ENCODE measurements at regions not wholly inside any gene's neighbourhood (a gene's known extent, or its start where the extent isn't known, plus 50 kb on each side); places are given as distances from the start of the nearest gene placed in this dataset.
"Not testable (repeated sequence)": the region's sequence is repeated elsewhere in the genome, so short reads cannot be mapped to it uniquely, and the experiment has no call there.

DNA sequence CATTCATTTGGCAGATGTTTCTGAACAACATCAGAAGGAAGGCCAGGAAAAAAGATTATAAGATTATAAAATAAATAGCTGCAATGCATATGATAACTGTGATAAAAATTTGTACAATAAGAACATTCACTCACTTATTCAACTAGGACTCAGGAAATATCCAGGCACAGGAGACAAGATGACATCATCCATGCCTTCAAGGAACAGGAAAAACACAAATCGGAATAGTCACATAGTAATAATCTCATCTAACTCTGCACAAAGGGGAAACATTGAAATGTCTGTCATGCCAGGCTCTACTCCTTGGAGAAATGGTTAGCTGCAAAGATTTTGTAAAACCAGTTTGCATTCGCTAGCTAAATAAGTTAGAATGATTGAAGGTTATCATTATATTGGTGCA, 233.5 kb upstream of the AGTR1 start:
- CTCF ChIA-PET = no interaction called here
- Mint-ChIP-seq H3K4me1 (no peaks in the 10 kb centered on the region), H3K27ac (no peak overlapping the region), H3K27me3 (no peaks in the 10 kb centered on the region), H3K9me3 (ENCODE audit: low read depth) (no peaks in the 10 kb centered on the region), H3K4me3 (no peak overlapping the region), H3K36me3 (ENCODE audit: low read depth) (no peaks in the 10 kb centered on the region)
- POLR2A ChIA-PET = no interaction called here
- intact Hi-C loops (cut with DNase I, micrococcal nuclease) = no loop called here
- ATAC-seq (no peak), DNase-seq (no peak)

GRCh38 chr3:148466143-148466542, 231.6 kb upstream of the AGTR1 start:
- DNase-seq = no peak
- Mint-ChIP-seq H3K4me1 (no peaks in the 10 kb centered on the region), H3K27me3 (no peaks in the 10 kb centered on the region), H3K9me3 (ENCODE audit: low read depth) (no peaks in the 10 kb centered on the region), H3K27ac (no peak overlapping the region), H3K36me3 (ENCODE audit: low read depth) (no peaks in the 10 kb centered on the region), H3K4me3 (no peak overlapping the region)
- ChIA-PET POLR2A (no interaction called here), CTCF (interaction anchor here (0.6 kb wide), 1 partner anchor 138 kb away, joined by 3 read pairs; no protein-coding TSS in a partner anchor)
- no peak for ATAC-seq
- intact Hi-C loops (cut with DNase I, micrococcal nuclease) = no loop called here

DNA sequence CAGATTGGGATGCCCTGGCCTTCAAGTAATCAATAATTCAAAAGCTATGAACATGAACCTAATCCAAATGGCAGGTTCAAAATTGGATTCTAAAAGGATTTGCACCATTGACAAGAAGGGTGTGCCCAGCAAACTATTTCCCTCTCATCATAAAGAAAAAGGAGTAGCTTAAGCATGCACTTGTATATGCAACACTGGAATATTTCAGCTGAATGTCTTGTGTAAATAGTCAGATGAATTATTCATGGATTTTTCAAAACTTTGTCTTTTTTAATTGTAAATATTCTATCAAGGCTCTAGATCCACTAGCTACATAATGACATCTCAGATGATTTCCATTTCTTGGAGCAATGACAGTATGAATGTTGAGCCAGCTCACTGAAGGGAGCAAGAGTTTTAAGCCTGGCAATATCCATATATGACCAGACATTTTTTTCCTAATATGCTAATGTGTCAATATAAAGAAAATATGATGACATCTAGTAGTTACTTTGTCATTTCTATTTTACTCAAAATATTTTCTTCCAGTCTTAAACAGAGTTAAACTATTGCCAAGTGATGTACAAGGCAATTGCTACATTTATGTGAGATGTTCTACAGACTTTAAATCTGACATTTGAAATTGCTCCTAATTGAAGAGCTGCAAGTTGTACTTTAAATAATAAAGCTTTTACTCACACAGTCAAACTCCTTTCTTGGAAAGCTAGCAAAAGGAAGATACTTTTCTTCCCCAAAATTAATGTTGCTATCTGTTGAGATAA, 230.5 kb upstream of the AGTR1 start:
- no peaks in the 10 kb centered on the region for H3K36me3 Mint-ChIP-seq (ENCODE audit: low read depth)

GRCh38 chr3:148477375-148477774, 220.3 kb upstream of the AGTR1 start:
- no peak for ATAC-seq
- CTCF ChIA-PET = interaction anchor here (0.7 kb wide), 1 partner anchor 113 kb away, joined by 3 read pairs; no protein-coding TSS in a partner anchor
- no peaks in the 10 kb centered on the region for H3K36me3 Mint-ChIP-seq (ENCODE audit: low read depth)
- no peak overlapping the region for H3K4me3 Mint-ChIP-seq
- intact Hi-C loops (cut with DNase I, micrococcal nuclease) = no loop called here
- H3K9me3 Mint-ChIP-seq (ENCODE audit: low read depth) = peaks cover 10% of the 10 kb centered on the region
- DNase-seq = no peak
- no peak overlapping the region for H3K27ac Mint-ChIP-seq
- H3K27me3 Mint-ChIP-seq = no peaks in the 10 kb centered on the region
- POLR2A ChIA-PET = no interaction called here
- no peaks in the 10 kb centered on the region for H3K4me1 Mint-ChIP-seq

More for the DNA sequence above, 230.5 kb upstream of the AGTR1 start:
- no peak overlapping the region for H3K27ac Mint-ChIP-seq
- H3K4me1 Mint-ChIP-seq = no peaks in the 10 kb centered on the region
- intact Hi-C loops (cut with DNase I, micrococcal nuclease) = no loop called here
- POLR2A ChIA-PET = no interaction called here
- no peaks in the 10 kb centered on the region for H3K27me3 Mint-ChIP-seq
- DNase-seq (no peak), ATAC-seq (no peak)
- H3K4me3 Mint-ChIP-seq = no peak overlapping the region
- CTCF ChIA-PET = no interaction called here
- H3K9me3 Mint-ChIP-seq (ENCODE audit: low read depth) = no peaks in the 10 kb centered on the region

DNA sequence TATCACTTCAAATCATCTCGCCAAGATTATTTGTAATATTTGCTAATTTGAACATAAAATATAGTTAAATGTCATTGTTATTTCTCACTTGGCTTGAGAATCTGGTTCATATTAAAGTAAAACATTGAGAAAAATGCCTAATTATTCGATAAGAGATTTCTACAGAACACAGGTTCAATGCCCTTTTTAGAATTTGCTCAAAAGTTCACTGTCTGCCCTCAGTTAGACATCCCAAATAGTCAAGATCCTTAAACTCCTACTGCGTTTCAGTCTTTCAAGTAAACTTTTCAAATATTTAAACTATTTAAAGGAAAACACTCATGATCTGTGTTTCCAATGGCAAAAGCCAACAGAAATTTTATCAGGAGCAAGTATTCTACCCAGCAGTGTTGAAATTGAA, 204.1 kb upstream of the AGTR1 start:
- ChIA-PET CTCF (no interaction called here), POLR2A (no interaction called here)
- Mint-ChIP-seq H3K36me3 (ENCODE audit: low read depth) (no peaks in the 10 kb centered on the region), H3K9me3 (ENCODE audit: low read depth) (no peaks in the 10 kb centered on the region), H3K27ac (no peak overlapping the region), H3K4me3 (no peak overlapping the region), H3K4me1 (no peaks in the 10 kb centered on the region), H3K27me3 (no peaks in the 10 kb centered on the region)
- no peak for DNase-seq
- intact Hi-C loops (cut with DNase I, micrococcal nuclease) = no loop called here
- no peak for ATAC-seq

GRCh38 chr3:148494451-148494850, 203.3 kb upstream of the AGTR1 start:
- ChIA-PET CTCF (no interaction called here), POLR2A (no interaction called here)
- Mint-ChIP-seq H3K9me3 (ENCODE audit: low read depth) (no peaks in the 10 kb centered on the region), H3K4me3 (no peak overlapping the region), H3K36me3 (ENCODE audit: low read depth) (no peaks in the 10 kb centered on the region), H3K27ac (no peak overlapping the region), H3K4me1 (no peaks in the 10 kb centered on the region), H3K27me3 (no peaks in the 10 kb centered on the region)
- ATAC-seq (no peak), DNase-seq (no peak)
- intact Hi-C loops (cut with DNase I, micrococcal nuclease) = no loop called here

GRCh38 chr3:148500881-148501280, 196.8 kb upstream of the AGTR1 start:
- H3K36me3 Mint-ChIP-seq (ENCODE audit: low read depth) = no peaks in the 10 kb centered on the region
- DNase-seq = no peak
- no peak for ATAC-seq
- H3K27me3 Mint-ChIP-seq = no peaks in the 10 kb centered on the region
- no peaks in the 10 kb centered on the region for H3K9me3 Mint-ChIP-seq (ENCODE audit: low read depth)
- H3K4me1 Mint-ChIP-seq = no peaks in the 10 kb centered on the region
- ChIA-PET POLR2A (no interaction called here), CTCF (no interaction called here)
- intact Hi-C loops (cut with DNase I, micrococcal nuclease) = no loop called here
- no peak overlapping the region for H3K4me3 Mint-ChIP-seq
- no peak overlapping the region for H3K27ac Mint-ChIP-seq

GRCh38 chr3:148510116-148510515, 187.6 kb upstream of the AGTR1 start:
- H3K4me3 Mint-ChIP-seq = no peak overlapping the region
- no peaks in the 10 kb centered on the region for H3K27me3 Mint-ChIP-seq
- POLR2A ChIA-PET = no interaction called here
- no peak for DNase-seq
- no peaks in the 10 kb centered on the region for H3K36me3 Mint-ChIP-seq (ENCODE audit: low read depth)
- CTCF ChIA-PET = no interaction called here
- peaks cover 8% of the 10 kb centered on the region for H3K9me3 Mint-ChIP-seq (ENCODE audit: low read depth)
- no peaks in the 10 kb centered on the region for H3K4me1 Mint-ChIP-seq
- intact Hi-C loops (cut with DNase I, micrococcal nuclease) = no loop called here
- no peak overlapping the region for H3K27ac Mint-ChIP-seq
- ATAC-seq = no peak

DNA sequence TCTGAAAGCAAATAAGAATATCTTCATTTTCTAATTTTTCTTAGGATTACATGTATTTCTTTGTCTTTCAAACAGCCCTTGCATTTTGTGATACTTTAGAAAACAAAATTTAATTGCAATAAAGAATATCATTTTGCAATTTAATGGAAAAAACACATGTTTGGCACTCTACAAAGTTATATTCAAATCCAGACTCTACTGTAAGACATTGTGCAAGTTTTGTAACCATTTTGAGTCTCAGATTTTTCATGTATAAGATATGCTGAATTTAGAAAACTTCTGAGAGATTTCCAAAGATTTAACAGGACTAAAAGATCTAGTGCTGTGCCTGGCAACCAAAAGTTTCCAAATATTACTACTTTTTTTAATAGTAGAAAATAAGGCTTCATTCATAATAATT, 187.1 kb upstream of the AGTR1 start:
- no peak for DNase-seq
- Mint-ChIP-seq H3K4me1 (no peaks in the 10 kb centered on the region), H3K27me3 (no peaks in the 10 kb centered on the region), H3K36me3 (ENCODE audit: low read depth) (no peaks in the 10 kb centered on the region), H3K4me3 (no peak overlapping the region), H3K27ac (no peak overlapping the region), H3K9me3 (ENCODE audit: low read depth) (peaks cover 8% of the 10 kb centered on the region)
- ChIA-PET CTCF (no interaction called here), POLR2A (no interaction called here)
- ATAC-seq = no peak
- intact Hi-C loops (cut with DNase I, micrococcal nuclease) = no loop called here

DNA sequence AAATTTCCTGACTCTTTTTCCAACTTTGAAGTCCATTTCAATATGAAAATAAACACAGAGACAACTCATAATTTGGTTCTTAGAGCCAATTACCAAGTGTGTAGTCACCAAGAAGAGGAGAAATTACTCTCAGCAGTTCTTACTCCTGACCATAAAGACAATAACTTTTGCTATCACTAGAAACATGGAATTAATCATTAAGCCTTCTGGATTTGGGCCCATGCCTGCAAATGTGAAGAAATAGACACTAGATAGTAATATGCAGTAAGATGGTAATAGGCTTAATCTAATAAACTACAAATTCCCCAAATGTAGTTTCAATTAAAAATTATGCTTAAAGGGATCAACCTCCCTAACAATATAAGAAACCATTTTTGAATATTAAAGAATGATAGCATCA, 185.1 kb upstream of the AGTR1 start:
- peaks cover 6% of the 10 kb centered on the region for H3K9me3 Mint-ChIP-seq (ENCODE audit: low read depth)
- H3K27ac Mint-ChIP-seq = no peak overlapping the region
- ATAC-seq (no peak), DNase-seq (no peak)
- H3K36me3 Mint-ChIP-seq (ENCODE audit: low read depth) = no peaks in the 10 kb centered on the region
- POLR2A ChIA-PET = no interaction called here
- no peaks in the 10 kb centered on the region for H3K27me3 Mint-ChIP-seq
- H3K4me3 Mint-ChIP-seq = no peak overlapping the region
- CTCF ChIA-PET = no interaction called here
- intact Hi-C loops (cut with DNase I, micrococcal nuclease) = no loop called here
- no peaks in the 10 kb centered on the region for H3K4me1 Mint-ChIP-seq

- ATAC-seq (no peak), DNase-seq (no peak)
- H3K9me3 Mint-ChIP-seq (ENCODE audit: low read depth) = peaks cover 6% of the 10 kb centered on the region
- no peak overlapping the region for H3K27ac Mint-ChIP-seq
- H3K36me3 Mint-ChIP-seq (ENCODE audit: low read depth) = no peaks in the 10 kb centered on the region
- H3K27me3 Mint-ChIP-seq = no peaks in the 10 kb centered on the region
- POLR2A ChIA-PET = no interaction called here
- CTCF ChIA-PET = no interaction called here
- no peak overlapping the region for H3K4me3 Mint-ChIP-seq
- H3K4me1 Mint-ChIP-seq = no peaks in the 10 kb centered on the region
- intact Hi-C loops (cut with DNase I, micrococcal nuclease) = no loop called here
Measured at GRCh38 chr3:148513096-148513543, 184.6 kb upstream of the AGTR1 start.

- Mint-ChIP-seq H3K4me3 (no peak overlapping the region), H3K27me3 (no peaks in the 10 kb centered on the region), H3K27ac (no peak overlapping the region), H3K4me1 (no peaks in the 10 kb centered on the region), H3K9me3 (ENCODE audit: low read depth) (peaks cover 7% of the 10 kb centered on the region), H3K36me3 (ENCODE audit: low read depth) (no peaks in the 10 kb centered on the region)
- ATAC-seq = no peak
- CTCF ChIA-PET = no interaction called here
- DNase-seq = no peak
- intact Hi-C loops (cut with DNase I, micrococcal nuclease) = no loop called here
- POLR2A ChIA-PET = no interaction called here
Measured at GRCh38 chr3:148518520-148518919, 179.2 kb upstream of the AGTR1 start.

DNA sequence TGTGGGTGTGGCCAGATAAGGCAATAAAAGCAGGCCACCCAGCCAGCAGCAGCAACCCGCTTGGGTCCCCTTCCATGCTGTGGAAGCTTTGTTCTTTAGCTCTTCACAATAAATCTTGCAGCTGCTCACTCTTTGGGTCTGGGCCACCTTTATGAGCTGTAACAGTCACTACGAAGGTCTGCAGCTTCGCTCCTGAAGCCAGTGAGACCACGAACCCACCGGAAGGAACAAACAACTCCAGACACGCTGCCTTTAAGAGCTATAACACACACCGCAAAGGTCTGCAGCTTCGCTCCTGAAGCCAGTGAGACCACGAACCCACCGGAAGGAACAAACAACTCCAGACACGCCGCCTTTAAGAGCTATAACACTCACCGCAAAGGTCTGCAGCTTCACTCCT, 172.1 kb upstream of the AGTR1 start:
- CTCF ChIA-PET, POLR2A ChIA-PET: not testable (repeated sequence)

More for the DNA sequence above, 172.1 kb upstream of the AGTR1 start:
- H3K9me3 Mint-ChIP-seq (ENCODE audit: low read depth); H3K27me3 Mint-ChIP-seq; intact Hi-C loops (cut with DNase I, micrococcal nuclease); DNase-seq; H3K4me1 Mint-ChIP-seq; ATAC-seq; H3K36me3 Mint-ChIP-seq (ENCODE audit: low read depth); H3K4me3 Mint-ChIP-seq; H3K27ac Mint-ChIP-seq: not testable (repeated sequence)

Data from activated CD4-positive, alpha-beta T cell treated with anti-CD3 and anti-CD28 coated beads for 36 hours (primary cell).